ENCODE measurements at regions not wholly inside any gene's neighbourhood (a gene's known extent, or its start where the extent isn't known, plus 50 kb on each side); places are given as distances from the start of the nearest gene placed in this dataset.

- no peaks in the 10 kb centered on the region for H4K20me1 ChIP-seq (ENCODE audit: insufficient read depth, low read length)
- H3K9me3 ChIP-seq (ENCODE audit: low read length), result no peaks in the 10 kb centered on the region
- H3K4me2 ChIP-seq (ENCODE audit: low read length), result no peak overlapping the region
- intact Hi-C loops (cut with micrococcal nuclease; ENCODE audit: unreplicated experiment), result no loop called here
- no peak overlapping the region for H3K4me3 ChIP-seq (ENCODE audit: low read depth, low read length, poor library complexity, severe bottlenecking)
- no peak for DNase-seq (ENCODE audit: low spot score)
- no TSS peak for BruUV-seq (replicated peaks)
- H2AFZ ChIP-seq (ENCODE audit: low read length), result no peak overlapping the region
- ChIA-PET POLR2A (no interaction called here), CTCF (ENCODE audit: unreplicated experiment) (no interaction called here)
- H3K27ac ChIP-seq (ENCODE audit: low read depth, low read length, poor library complexity, severe bottlenecking), result no peak overlapping the region
- TF ChIP-seq, protein P1, sequence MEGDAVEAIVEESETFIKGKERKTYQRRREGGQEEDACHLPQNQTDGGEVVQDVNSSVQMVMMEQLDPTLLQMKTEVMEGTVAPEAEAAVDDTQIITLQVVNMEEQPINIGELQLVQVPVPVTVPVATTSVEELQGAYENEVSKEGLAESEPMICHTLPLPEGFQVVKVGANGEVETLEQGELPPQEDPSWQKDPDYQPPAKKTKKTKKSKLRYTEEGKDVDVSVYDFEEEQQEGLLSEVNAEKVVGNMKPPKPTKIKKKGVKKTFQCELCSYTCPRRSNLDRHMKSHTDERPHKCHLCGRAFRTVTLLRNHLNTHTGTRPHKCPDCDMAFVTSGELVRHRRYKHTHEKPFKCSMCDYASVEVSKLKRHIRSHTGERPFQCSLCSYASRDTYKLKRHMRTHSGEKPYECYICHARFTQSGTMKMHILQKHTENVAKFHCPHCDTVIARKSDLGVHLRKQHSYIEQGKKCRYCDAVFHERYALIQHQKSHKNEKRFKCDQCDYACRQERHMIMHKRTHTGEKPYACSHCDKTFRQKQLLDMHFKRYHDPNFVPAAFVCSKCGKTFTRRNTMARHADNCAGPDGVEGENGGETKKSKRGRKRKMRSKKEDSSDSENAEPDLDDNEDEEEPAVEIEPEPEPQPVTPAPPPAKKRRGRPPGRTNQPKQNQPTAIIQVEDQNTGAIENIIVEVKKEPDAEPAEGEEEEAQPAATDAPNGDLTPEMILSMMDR (conservative IDR thresholded peaks at IDR 0.05; ENCODE audit: low read length), result no peak
- TF ChIP-seq EZH2phosphoT487 (IDR thresholded peaks at IDR 0.05; ENCODE audit: borderline replicate concordance, low read depth, low read length), result no peak
- H3K9me2 ChIP-seq (ENCODE audit: insufficient read depth, low read length), result no peaks in the 10 kb centered on the region
- H3K36me3 ChIP-seq (ENCODE audit: insufficient read depth, low read length), result no peaks in the 10 kb centered on the region
- no peaks in the 10 kb centered on the region for H3K79me2 ChIP-seq (ENCODE audit: insufficient read depth, low read depth, low read length)
- no peaks in the 10 kb centered on the region for H3K4me1 ChIP-seq (ENCODE audit: insufficient read depth, low read length, poor library complexity, severe bottlenecking)
These were observed 619.7 kb upstream of the ARRDC3 start for GRCh38 chr5:92002721-92003274.

- no peaks in the 10 kb centered on the region for H4K20me1 ChIP-seq (ENCODE audit: insufficient read depth, low read length)
- no peak overlapping the region for H3K4me3 ChIP-seq (ENCODE audit: low read depth, low read length, poor library complexity, severe bottlenecking)
- H3K27ac ChIP-seq (ENCODE audit: low read depth, low read length, poor library complexity, severe bottlenecking), result no peak overlapping the region
- no TSS peak for BruUV-seq (replicated peaks)
- H3K9me2 ChIP-seq (ENCODE audit: insufficient read depth, low read length), result no peaks in the 10 kb centered on the region
- H3K4me1 ChIP-seq (ENCODE audit: insufficient read depth, low read length, poor library complexity, severe bottlenecking), result no peaks in the 10 kb centered on the region
- CTCF ChIA-PET (ENCODE audit: unreplicated experiment), result no interaction called here
- H3K9me3 ChIP-seq (ENCODE audit: low read length), result no peaks in the 10 kb centered on the region
- no peaks in the 10 kb centered on the region for H3K79me2 ChIP-seq (ENCODE audit: insufficient read depth, low read depth, low read length)
- POLR2A ChIA-PET, result no interaction called here
- H3K36me3 ChIP-seq (ENCODE audit: insufficient read depth, low read length), result no peaks in the 10 kb centered on the region
- no peak overlapping the region for H2AFZ ChIP-seq (ENCODE audit: low read length)
- no peak for DNase-seq (ENCODE audit: low spot score)
- no peak overlapping the region for H3K4me2 ChIP-seq (ENCODE audit: low read length)
- intact Hi-C loops (cut with micrococcal nuclease; ENCODE audit: unreplicated experiment), result no loop called here
- TF ChIP-seq EZH2phosphoT487 (IDR thresholded peaks at IDR 0.05; ENCODE audit: borderline replicate concordance, low read depth, low read length), result no peak
- TF ChIP-seq, protein P1 (conservative IDR thresholded peaks at IDR 0.05; ENCODE audit: low read length), result no peak
These were observed 615.7 kb upstream of the ARRDC3 start for GRCh38 chr5:91998774-91999173.

- no peaks in the 10 kb centered on the region for H3K4me1 ChIP-seq (ENCODE audit: insufficient read depth, low read length, poor library complexity, severe bottlenecking)
- POLR2A ChIA-PET, result no interaction called here
- no peaks in the 10 kb centered on the region for H4K20me1 ChIP-seq (ENCODE audit: insufficient read depth, low read length)
- DNase-seq (ENCODE audit: low spot score), result no peak
- intact Hi-C loops (cut with micrococcal nuclease; ENCODE audit: unreplicated experiment), result no loop called here
- no TSS peak for BruUV-seq (replicated peaks)
- H2AFZ ChIP-seq (ENCODE audit: low read length), result no peak overlapping the region
- no peaks in the 10 kb centered on the region for H3K36me3 ChIP-seq (ENCODE audit: insufficient read depth, low read length)
- no peak overlapping the region for H3K4me3 ChIP-seq (ENCODE audit: low read depth, low read length, poor library complexity, severe bottlenecking)
- H3K4me2 ChIP-seq (ENCODE audit: low read length), result no peak overlapping the region
- TF ChIP-seq, protein P1 (conservative IDR thresholded peaks at IDR 0.05; ENCODE audit: low read length), result no peak
- no peak for TF ChIP-seq EZH2phosphoT487 (IDR thresholded peaks at IDR 0.05; ENCODE audit: borderline replicate concordance, low read depth, low read length)
- H3K79me2 ChIP-seq (ENCODE audit: insufficient read depth, low read depth, low read length), result no peaks in the 10 kb centered on the region
- no peaks in the 10 kb centered on the region for H3K9me2 ChIP-seq (ENCODE audit: insufficient read depth, low read length)
- CTCF ChIA-PET (ENCODE audit: unreplicated experiment), result no interaction called here
- H3K27ac ChIP-seq (ENCODE audit: low read depth, low read length, poor library complexity, severe bottlenecking), result no peak overlapping the region
- H3K9me3 ChIP-seq (ENCODE audit: low read length), result no peaks in the 10 kb centered on the region
These were observed 600.8 kb upstream of the ARRDC3 start for GRCh38 chr5:91983869-91984268.

All from OCI-LY7 (cell line).